Tibial nerve (tissue), 4 donors: ENCODE measurements at regions not wholly inside any gene's neighbourhood (a gene's known extent, or its start where the extent isn't known, plus 50 kb on each side); places are given as distances from the start of the nearest gene placed in this dataset.

Experiments
- CTCF ChIP-seq, 5 experiments: fragments of 200-600 bp in 3 of 5; fragments of 450-650 bp in 2 of 5; sonication (generic) in 3 of 5; IDR thresholded peaks; one replicate each; pipeline ENCODE4 v1.5.1; 2016 to 2019; ENCODE audit warnings: antibody characterized with exemption in 5 of 5, mild to moderate bottlenecking in 3 of 5, moderate library complexity in 2 of 5
- EP300 ChIP-seq, 2 donors: sonication (generic); formaldehyde crosslinking; IDR thresholded peaks; one replicate each; pipeline ENCODE4 v1.6.1; 2017; ENCODE audit warnings: antibody characterized with exemption in 2 of 2, mild to moderate bottlenecking in 1 of 2
- POLR2A ChIP-seq, 2 donors: fragments of 450-650 bp; IDR thresholded peaks; one replicate each; pipeline ENCODE4 v1.6.1; 2017; ENCODE audit warnings: antibody characterized with exemption in 2 of 2, mild to moderate bottlenecking in 2 of 2, moderate library complexity in 2 of 2

- TF ChIP-seq CTCF (IDR thresholded peaks at IDR 0.05) = no peak
- no peak for TF ChIP-seq EP300 (IDR thresholded peaks at IDR 0.05)
- TF ChIP-seq POLR2A (IDR thresholded peaks at IDR 0.05) = no peak
Measured at GRCh38 chr7:81629702-81630101, 140.1 kb downstream of the HGF start.
